ENCODE measurements at regions not wholly inside any gene's neighbourhood (a gene's known extent, or its start where the extent isn't known, plus 50 kb on each side); places are given as distances from the start of the nearest gene placed in this dataset.

DNA sequence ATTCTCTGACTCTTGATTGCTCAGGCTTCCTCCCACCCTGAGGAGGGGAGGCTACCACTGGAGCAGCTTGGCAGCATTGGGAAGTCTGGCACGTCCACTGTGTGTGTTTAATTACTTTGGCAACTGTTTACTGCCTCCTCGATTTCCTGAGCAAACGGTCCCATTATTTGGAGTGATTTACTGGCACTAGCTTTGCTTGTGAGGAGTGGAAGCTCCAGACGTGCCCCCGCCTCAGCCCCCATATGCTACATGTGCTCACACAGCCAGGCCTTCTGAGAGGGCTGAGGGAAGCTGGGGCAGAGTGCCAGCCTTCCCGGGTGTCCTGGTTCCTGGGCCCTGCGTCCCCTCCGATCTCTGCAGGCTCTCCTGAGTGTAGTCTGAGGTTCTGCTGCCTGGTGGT is 306.2 kb downstream of the PTPRU start:
- in situ Hi-C loops (cut with HindIII; ENCODE audit: low sequenced_read_pairs), result no loop called here

DNA sequence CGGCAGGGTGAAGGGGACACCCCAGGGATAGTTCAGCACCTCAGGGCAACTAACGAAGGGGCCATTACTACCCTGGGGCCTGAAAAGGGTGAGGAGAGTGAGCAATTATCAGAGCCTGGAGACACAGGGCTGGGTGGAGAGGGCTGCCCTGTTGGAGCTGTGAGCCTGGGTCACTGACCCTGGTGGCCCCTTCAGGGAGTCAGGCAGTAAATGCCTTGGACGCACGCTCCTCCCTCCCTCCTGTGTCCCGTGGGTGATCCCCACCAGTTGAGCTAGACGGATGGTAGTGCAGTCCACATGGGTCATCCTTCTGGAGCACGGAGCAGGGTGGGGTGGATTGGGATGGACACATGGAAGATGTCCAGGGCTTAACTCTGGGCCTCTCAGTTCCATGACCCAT is 305.3 kb downstream of the PTPRU start:
- in situ Hi-C loops (cut with HindIII; ENCODE audit: low sequenced_read_pairs), result no loop called here

DNA sequence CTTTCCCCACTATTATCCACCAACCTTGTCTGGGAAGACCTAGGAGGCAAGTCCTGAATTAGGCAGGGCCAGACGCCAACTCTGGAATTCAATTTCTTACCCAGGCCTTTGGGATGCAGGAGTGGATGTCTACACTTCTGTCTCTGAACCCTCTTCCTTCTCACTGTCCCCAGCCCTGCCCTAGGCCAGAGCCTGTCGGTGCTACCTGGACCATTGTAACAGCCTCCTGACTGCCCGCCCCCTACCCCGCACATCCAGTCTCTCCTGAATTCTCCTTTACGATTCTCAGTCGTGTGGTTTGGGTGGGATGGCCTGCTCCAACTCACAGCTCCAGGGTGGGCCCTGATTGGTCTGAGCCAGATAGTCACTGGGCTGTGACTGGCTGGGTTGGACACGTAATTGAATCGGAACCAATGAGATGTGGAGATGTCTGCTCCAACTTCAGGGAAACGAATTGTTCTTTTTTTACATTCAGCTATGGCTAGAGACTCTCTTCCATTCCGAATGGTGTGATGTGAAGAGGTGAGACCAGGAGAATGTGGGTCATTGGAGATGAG is 304.6 kb downstream of the PTPRU start:
- in situ Hi-C loops (cut with HindIII; ENCODE audit: low sequenced_read_pairs), result no loop called here

DNA sequence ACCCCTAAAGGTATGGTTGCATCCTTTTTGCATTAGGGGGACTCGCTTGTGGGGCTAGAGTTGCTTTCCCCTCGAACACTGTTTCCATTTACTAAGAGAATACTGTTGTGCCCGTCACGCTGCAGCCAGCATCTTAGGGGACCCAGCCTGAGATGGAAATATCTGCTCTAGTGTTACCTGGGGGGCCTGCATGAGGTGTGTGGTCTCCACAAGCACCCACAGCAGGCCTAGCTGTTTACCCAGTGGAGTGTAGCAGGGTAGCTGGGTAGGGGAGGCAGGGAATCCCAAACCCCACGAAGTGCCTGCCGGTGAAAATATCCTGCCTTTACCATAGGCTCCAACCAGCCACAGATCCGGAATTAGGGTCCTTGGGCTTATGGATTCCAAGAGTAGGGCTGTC is 303.6 kb downstream of the PTPRU start:
- in situ Hi-C loops (cut with HindIII; ENCODE audit: low sequenced_read_pairs), result no loop called here

- in situ Hi-C loops (cut with HindIII; ENCODE audit: low sequenced_read_pairs), result no loop called here
These were observed 302.3 kb downstream of the PTPRU start for GRCh38 chr1:29538586-29538985.

DNA sequence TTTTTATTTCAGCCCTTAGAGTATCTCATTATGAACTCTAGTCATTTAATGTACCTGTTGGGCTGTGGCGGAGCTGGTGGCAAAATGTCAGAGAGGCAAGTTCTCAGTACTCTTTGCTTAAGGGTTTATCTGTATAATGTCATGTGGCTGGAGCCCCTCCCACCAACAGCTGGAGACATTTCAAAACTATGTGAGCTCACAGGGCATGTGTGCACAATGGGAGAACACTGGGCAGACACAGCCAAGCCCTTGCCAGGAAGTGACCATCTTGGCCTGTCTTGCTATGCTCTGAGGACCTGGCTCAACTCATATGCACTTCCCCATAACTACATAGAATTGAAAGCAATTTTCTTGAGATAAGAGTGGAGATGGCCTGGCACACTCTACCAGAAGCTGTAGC is 296.4 kb downstream of the PTPRU start:
- in situ Hi-C loops (cut with HindIII; ENCODE audit: low sequenced_read_pairs), result no loop called here

GRCh38 chr1:29532285-29532684 is 296.0 kb downstream of the PTPRU start:
- in situ Hi-C loops (cut with HindIII; ENCODE audit: low sequenced_read_pairs), result no loop called here

DNA sequence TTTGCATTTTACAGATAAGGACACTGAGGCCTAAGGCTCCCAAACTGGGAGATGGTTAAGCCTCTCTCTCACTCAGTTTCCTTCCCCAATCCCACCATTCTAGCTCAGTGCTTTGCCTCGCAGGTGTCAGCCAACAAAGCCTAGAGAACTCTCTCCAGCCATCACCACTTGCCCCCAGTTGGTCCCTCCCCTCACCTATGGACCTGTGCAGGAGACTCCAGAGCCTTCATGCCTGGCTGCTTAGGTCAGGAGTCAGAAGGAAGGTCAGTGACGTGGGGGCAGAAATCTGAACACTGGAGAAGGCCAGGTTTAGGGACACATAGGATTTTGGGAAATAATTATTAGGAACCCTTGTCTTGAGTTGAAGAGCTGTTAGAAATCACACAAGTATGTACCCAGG is 295.3 kb downstream of the PTPRU start:
- in situ Hi-C loops (cut with HindIII; ENCODE audit: low sequenced_read_pairs), result no loop called here

- in situ Hi-C loops (cut with HindIII; ENCODE audit: low sequenced_read_pairs), result no loop called here
These were observed 293.5 kb downstream of the PTPRU start for GRCh38 chr1:29529677-29530278.

DNA sequence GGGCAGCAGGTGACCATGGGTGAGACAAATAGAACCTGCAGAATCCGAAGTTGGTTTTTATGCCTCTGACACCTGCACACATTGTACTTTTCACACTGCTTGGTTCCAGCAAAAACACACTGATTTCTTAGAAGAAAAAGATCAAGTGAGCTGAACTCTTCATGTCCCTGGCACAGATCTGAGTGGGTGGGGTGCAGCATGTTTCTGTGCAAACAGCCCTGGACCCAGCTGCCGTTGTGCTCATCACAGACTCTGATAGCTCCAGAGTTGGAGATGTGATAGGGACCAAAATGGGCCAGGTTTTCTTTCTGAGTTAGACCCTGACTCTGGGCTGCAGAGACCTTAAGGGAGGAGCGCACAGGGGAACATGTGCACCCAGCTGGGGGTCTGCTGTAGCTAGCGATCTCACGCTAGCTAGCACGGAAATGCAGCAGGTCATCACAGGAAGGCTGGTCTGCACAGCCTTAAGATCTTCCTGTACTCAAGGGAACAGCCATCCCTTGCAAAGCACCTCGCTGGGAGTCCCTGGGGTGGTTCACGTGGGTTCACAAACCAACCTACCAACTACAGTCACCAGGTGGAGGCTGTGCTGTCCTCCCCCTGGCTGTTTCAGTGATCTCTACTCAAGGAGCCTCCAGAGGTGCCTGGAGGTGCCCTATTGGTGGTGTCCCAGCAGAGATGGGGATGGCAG is 291.1 kb downstream of the PTPRU start:
- in situ Hi-C loops (cut with HindIII; ENCODE audit: low sequenced_read_pairs), result no loop called here

- in situ Hi-C loops (cut with HindIII; ENCODE audit: low sequenced_read_pairs), result no loop called here
These were observed 289.6 kb downstream of the PTPRU start for GRCh38 chr1:29525941-29526340.

GRCh38 chr1:29524285-29525065 is 288.2 kb downstream of the PTPRU start:
- in situ Hi-C loops (cut with HindIII; ENCODE audit: low sequenced_read_pairs), result no loop called here

DNA sequence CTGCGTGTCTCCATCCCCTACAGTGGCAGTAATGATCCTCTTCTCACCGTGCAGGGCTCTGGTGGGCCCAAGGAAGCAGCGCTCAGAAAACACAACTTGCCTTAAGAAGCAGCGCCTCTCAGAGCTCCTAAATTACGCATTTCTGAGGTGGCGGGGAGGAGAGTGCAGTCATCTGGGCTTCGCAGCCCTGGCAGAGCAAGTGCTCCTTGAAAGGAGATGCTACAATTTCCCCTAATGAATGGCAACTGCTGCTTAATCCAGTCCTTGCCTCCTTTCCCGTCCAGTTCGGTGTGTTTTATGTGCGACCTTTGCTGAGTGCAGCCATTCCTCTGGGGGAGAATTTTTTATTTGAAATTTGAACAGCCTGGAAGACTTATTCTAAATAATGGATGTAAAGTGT is 287.3 kb downstream of the PTPRU start:
- in situ Hi-C loops (cut with HindIII; ENCODE audit: low sequenced_read_pairs), result no loop called here

DNA sequence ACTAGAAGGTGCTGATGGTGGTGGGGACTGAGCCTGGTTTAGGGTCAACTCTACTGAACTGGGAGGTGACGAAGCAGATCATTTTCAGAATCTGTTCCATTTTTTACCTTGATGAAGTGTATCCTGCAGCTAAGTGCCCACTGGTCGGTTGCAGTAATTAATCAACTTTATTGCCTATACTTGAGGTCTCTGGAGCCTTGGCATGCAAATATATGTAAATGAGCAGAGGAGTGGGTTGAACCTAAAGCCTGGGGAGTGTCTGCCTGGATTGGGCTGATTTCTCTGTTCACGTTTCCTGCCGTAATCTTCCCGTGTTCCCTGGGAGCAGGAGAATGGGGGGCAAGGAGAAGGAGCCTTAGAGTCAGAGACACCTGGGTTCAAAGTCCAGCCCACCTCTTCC is 286.8 kb downstream of the PTPRU start:
- in situ Hi-C loops (cut with HindIII; ENCODE audit: low sequenced_read_pairs), result no loop called here

GRCh38 chr1:29521811-29522580 is 285.7 kb downstream of the PTPRU start:
- in situ Hi-C loops (cut with HindIII; ENCODE audit: low sequenced_read_pairs), result no loop called here

- in situ Hi-C loops (cut with HindIII; ENCODE audit: low sequenced_read_pairs), result no loop called here
These were observed 285.1 kb downstream of the PTPRU start for GRCh38 chr1:29521438-29521715.

GRCh38 chr1:29520571-29521437 is 284.5 kb downstream of the PTPRU start:
- in situ Hi-C loops (cut with HindIII; ENCODE audit: low sequenced_read_pairs), result no loop called here

- in situ Hi-C loops (cut with HindIII; ENCODE audit: low sequenced_read_pairs), result no loop called here
These were observed 283.4 kb downstream of the PTPRU start for GRCh38 chr1:29519788-29520110.

GRCh38 chr1:29519108-29519787 is 282.9 kb downstream of the PTPRU start:
- in situ Hi-C loops (cut with HindIII; ENCODE audit: low sequenced_read_pairs), result no loop called here
